CD4-positive, alpha-beta memory T cell (primary cell): ENCODE measurements at regions not wholly inside any gene's neighbourhood (a gene's known extent, or its start where the extent isn't known, plus 50 kb on each side); places are given as distances from the start of the nearest gene placed in this dataset.

ENCODE experiments used
- CTCF ChIA-PET: fragments of 350-600 bp; sonication (Branson Sonifier 250); formaldehyde crosslinking; loops from one replicate; lab custom pipeline; 2021; ENCODE audit warnings: inconsistent platforms; ENCODE audit not compliant: partially characterized antibody; lab: Charles Lee
- POLR2A ChIA-PET: fragments of 350-600 bp; sonication (Branson Sonifier 250); formaldehyde crosslinking; loops from one replicate; lab custom pipeline; 2021; ENCODE audit not compliant: partially characterized antibody; lab: Charles Lee
- DNase-seq, 5 donors: peaks; one replicate each; pipeline versions ENCODE4 v3.0.0 to v3.0.0-alpha.2; 2020 to 2022; ENCODE audit warnings: mixed read lengths in 1 of 5
- H3K27ac ChIP-seq: one replicate; pipeline ENCODE4 v1.7.0; 2013; ENCODE audit warnings: low read depth, low read length
- H3K27me3 ChIP-seq: 2 replicates; pipeline ENCODE4 v1.7.0; 2013; ENCODE audit warnings: mild to moderate bottlenecking, low read length, moderate library complexity; ENCODE audit not compliant: insufficient read depth
- H3K36me3 ChIP-seq: 2 replicates; pipeline ENCODE4 v1.7.0; 2013; ENCODE audit warnings: mild to moderate bottlenecking, low read length, moderate library complexity; ENCODE audit not compliant: insufficient read depth
- H3K4me1 ChIP-seq: 2 replicates; pipeline ENCODE4 v1.7.0; 2013; ENCODE audit warnings: mild to moderate bottlenecking, low read length, moderate library complexity; ENCODE audit not compliant: insufficient read depth
- H3K4me3 ChIP-seq, 2 donors: one replicate each; pipeline ENCODE4 v1.7.0; 2013; ENCODE audit warnings: low read length in 2 of 2, mild to moderate bottlenecking in 1 of 2
- H3K9me3 ChIP-seq, 2 donors: one replicate each; pipeline ENCODE4 v1.7.0; 2013; ENCODE audit warnings: low read length in 2 of 2, control low read depth in 1 of 2; ENCODE audit not compliant: control insufficient read depth in 1 of 2
- H3K27ac Mint-ChIP-seq, 7 donors: one replicate each; pipeline ENCODE4 v1.8.0; 2020 to 2021; ENCODE audit warnings: mixed read lengths in 7 of 7, mild to moderate bottlenecking in 6 of 7, inconsistent platforms in 3 of 7, moderate library complexity in 3 of 7
- H3K27me3 Mint-ChIP-seq, 2 donors: one replicate each; pipeline ENCODE4 v1.8.0; 2020 to 2021; ENCODE audit warnings: mixed read lengths in 2 of 2
- H3K36me3 Mint-ChIP-seq, 2 donors: one replicate each; pipeline ENCODE4 v1.8.0; 2020 to 2021; ENCODE audit warnings: mixed read lengths in 2 of 2, inconsistent platforms in 1 of 2, mild to moderate bottlenecking in 1 of 2
- H3K4me1 Mint-ChIP-seq, 4 donors: one replicate each; pipeline ENCODE4 v1.8.0; 2020 to 2021; ENCODE audit warnings: mixed read lengths in 4 of 4, mild to moderate bottlenecking in 1 of 4
- H3K4me3 Mint-ChIP-seq, 8 donors: one replicate each; pipeline ENCODE4 v1.8.0; 2020 to 2021; ENCODE audit warnings: mixed read lengths in 8 of 8, mild to moderate bottlenecking in 7 of 8, moderate library complexity in 6 of 8, inconsistent platforms in 3 of 8
- H3K9me3 Mint-ChIP-seq, 8 donors: one replicate each; pipeline ENCODE4 v1.8.0; 2020 to 2021; ENCODE audit warnings: mixed read lengths in 8 of 8, mild to moderate bottlenecking in 5 of 8, inconsistent platforms in 3 of 8, moderate library complexity in 1 of 8
- intact Hi-C: fragments of 100-400 bp; cut with micrococcal nuclease; formaldehyde crosslinking; loops from one replicate; pipeline ENCODE4 v1.15.1; 2023

- ChIA-PET CTCF (no interaction called here), POLR2A (no interaction called here)
- Mint-ChIP-seq H3K4me1 (no peaks in the 10 kb centered on the region), H3K36me3 (no peaks in the 10 kb centered on the region), H3K9me3 (no peaks in the 10 kb centered on the region), H3K27me3 (peaks cover 13 to 15% of the 10 kb centered on the region in 2 donors), H3K4me3 (no peak overlapping the region), H3K27ac (no peak overlapping the region)
- intact Hi-C loops: no loop called here
- Histone ChIP-seq H3K9me3 (no peaks in the 10 kb centered on the region), H3K36me3 (no peaks in the 10 kb centered on the region), H3K27me3 (no peaks in the 10 kb centered on the region), H3K27ac (no peak overlapping the region), H3K4me1 (no peaks in the 10 kb centered on the region), H3K4me3 (no peak overlapping the region)
- DNase-seq: no peak
Observed at GRCh38 chr11:11746449-11746848, 95.3 kb upstream of the USP47 start.

GRCh38 chr11:11743216-11743615 is 98.6 kb upstream of the USP47 start:
- CTCF ChIA-PET: no interaction called here

GRCh38 chr11:11742486-11742885 is 99.3 kb upstream of the USP47 start:
- Mint-ChIP-seq H3K4me3 (no peak overlapping the region), H3K4me1 (no peaks in the 10 kb centered on the region), H3K36me3 (no peaks in the 10 kb centered on the region), H3K9me3 (no peaks in the 10 kb centered on the region), H3K27me3 (peaks cover 24 to 26% of the 10 kb centered on the region in 2 donors), H3K27ac (no peak overlapping the region)
- intact Hi-C loops: no loop called here
- no peak for DNase-seq
- POLR2A ChIA-PET: no interaction called here
- CTCF ChIA-PET: no interaction called here
- Histone ChIP-seq H3K36me3 (no peaks in the 10 kb centered on the region), H3K4me1 (no peaks in the 10 kb centered on the region), H3K27me3 (no peaks in the 10 kb centered on the region), H3K4me3 (no peak overlapping the region), H3K9me3 (no peaks in the 10 kb centered on the region), H3K27ac (no peak overlapping the region)

More at GRCh38 chr11:11743216-11743615, 98.6 kb upstream of the USP47 start:
- Mint-ChIP-seq H3K36me3 (no peaks in the 10 kb centered on the region), H3K4me1 (no peaks in the 10 kb centered on the region), H3K4me3 (no peak overlapping the region), H3K9me3 (no peaks in the 10 kb centered on the region), H3K27me3 (peaks cover 22 to 23% of the 10 kb centered on the region in 2 donors), H3K27ac (no peak overlapping the region)
- Histone ChIP-seq H3K4me1 (no peaks in the 10 kb centered on the region), H3K27me3 (no peaks in the 10 kb centered on the region), H3K27ac (no peak overlapping the region), H3K9me3 (no peaks in the 10 kb centered on the region), H3K36me3 (no peaks in the 10 kb centered on the region), H3K4me3 (no peak overlapping the region)
- intact Hi-C loops: no loop called here
- no peak for DNase-seq
- POLR2A ChIA-PET: no interaction called here

- Mint-ChIP-seq H3K27me3 (peaks cover 25 to 28% of the 10 kb centered on the region in 2 donors), H3K36me3 (no peaks in the 10 kb centered on the region), H3K4me3 (no peak overlapping the region), H3K27ac (no peak overlapping the region), H3K4me1 (no peaks in the 10 kb centered on the region), H3K9me3 (no peaks in the 10 kb centered on the region)
- no peaks in the 10 kb centered on the region for H3K36me3 ChIP-seq
- H3K27ac ChIP-seq: no peak overlapping the region
- H3K4me3 ChIP-seq: no peak overlapping the region
- no peak for DNase-seq
- H3K9me3 ChIP-seq: no peaks in the 10 kb centered on the region
- H3K4me1 ChIP-seq: no peaks in the 10 kb centered on the region
- no peaks in the 10 kb centered on the region for H3K27me3 ChIP-seq
- CTCF ChIA-PET: no interaction called here
- intact Hi-C loops: no loop called here
- POLR2A ChIA-PET: no interaction called here
Observed at GRCh38 chr11:11740836-11741235, 100.9 kb upstream of the USP47 start.

- H3K27ac Mint-ChIP-seq: no peak overlapping the region
- CTCF ChIA-PET: no interaction called here
- peaks cover 23 to 29% of the 10 kb centered on the region in 2 donors for H3K27me3 Mint-ChIP-seq
- Histone ChIP-seq H3K27me3 (no peaks in the 10 kb centered on the region), H3K36me3 (no peaks in the 10 kb centered on the region), H3K9me3 (no peaks in the 10 kb centered on the region), H3K4me1 (no peaks in the 10 kb centered on the region), H3K27ac (no peak overlapping the region), H3K4me3 (no peak overlapping the region)
- H3K9me3 Mint-ChIP-seq: no peaks in the 10 kb centered on the region
- no peak overlapping the region for H3K4me3 Mint-ChIP-seq
- intact Hi-C loops: no loop called here
- no peak for DNase-seq
- H3K4me1 Mint-ChIP-seq: no peaks in the 10 kb centered on the region
- POLR2A ChIA-PET: no interaction called here
- no peaks in the 10 kb centered on the region for H3K36me3 Mint-ChIP-seq
Observed at GRCh38 chr11:11740073-11740702, 101.6 kb upstream of the USP47 start.

- H3K27me3 Mint-ChIP-seq: peaks cover 23 to 26% of the 10 kb centered on the region in 2 donors
- H3K4me1 Mint-ChIP-seq: no peaks in the 10 kb centered on the region
- H3K36me3 Mint-ChIP-seq: no peaks in the 10 kb centered on the region
- ChIA-PET POLR2A (no interaction called here), CTCF (no interaction called here)
- Histone ChIP-seq H3K4me3 (no peak overlapping the region), H3K4me1 (no peaks in the 10 kb centered on the region), H3K9me3 (no peaks in the 10 kb centered on the region), H3K27me3 (no peaks in the 10 kb centered on the region), H3K27ac (no peak overlapping the region), H3K36me3 (no peaks in the 10 kb centered on the region)
- intact Hi-C loops: no loop called here
- H3K9me3 Mint-ChIP-seq: no peaks in the 10 kb centered on the region
- no peak overlapping the region for H3K27ac Mint-ChIP-seq
- no peak for DNase-seq
- H3K4me3 Mint-ChIP-seq: no peak overlapping the region
Observed at GRCh38 chr11:11738370-11738769, 103.4 kb upstream of the USP47 start.

- ChIA-PET POLR2A (no interaction called here), CTCF (no interaction called here)
- no peaks in the 10 kb centered on the region for H3K27me3 ChIP-seq
- Mint-ChIP-seq H3K36me3 (no peaks in the 10 kb centered on the region), H3K27me3 (peaks cover 21 to 22% of the 10 kb centered on the region in 2 donors), H3K27ac (no peak overlapping the region), H3K9me3 (no peaks in the 10 kb centered on the region), H3K4me1 (no peaks in the 10 kb centered on the region), H3K4me3 (no peak overlapping the region)
- intact Hi-C loops: no loop called here
- H3K4me3 ChIP-seq: no peak overlapping the region
- H3K27ac ChIP-seq: no peak overlapping the region
- no peak for DNase-seq
- H3K36me3 ChIP-seq: no peaks in the 10 kb centered on the region
- H3K4me1 ChIP-seq: no peaks in the 10 kb centered on the region
- H3K9me3 ChIP-seq: no peaks in the 10 kb centered on the region
Observed at GRCh38 chr11:11735586-11735985, 106.2 kb upstream of the USP47 start.
